ENCODE measurements at regions not wholly inside any gene's neighbourhood (a gene's known extent, or its start where the extent isn't known, plus 50 kb on each side); places are given as distances from the start of the nearest gene placed in this dataset.

DNA sequence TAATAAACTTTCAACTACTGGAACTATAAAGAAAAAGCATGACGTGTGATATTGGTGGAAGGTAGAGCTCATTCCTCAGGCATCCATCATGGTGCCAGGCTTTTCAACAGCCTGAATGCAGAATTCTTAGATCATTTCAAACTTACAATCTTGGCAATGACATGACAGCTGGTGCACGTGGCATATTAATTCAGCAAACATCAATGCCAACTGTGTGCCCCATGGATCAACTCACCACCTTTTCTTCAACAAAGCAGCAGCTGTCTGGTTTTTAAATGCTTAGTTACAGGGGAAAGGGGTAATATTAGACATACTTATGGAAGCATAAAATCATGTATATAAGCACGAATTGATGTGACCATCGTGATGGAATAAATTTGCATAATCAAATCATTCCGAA, 56.0 kb upstream of the OR13F1 start:
- DNase-seq (ENCODE audit: low spot score): no peak
